GM13977 (cell line): ENCODE measurements at regions not wholly inside any gene's neighbourhood (a gene's known extent, or its start where the extent isn't known, plus 50 kb on each side); places are given as distances from the start of the nearest gene placed in this dataset.

Source experiments
- DNase-seq: peaks from one replicate; pipeline ENCODE4 v3.0.0; 2012; ENCODE audit warnings: low spot score
- CTCF ChIP-seq: IDR thresholded peaks from 2 replicates; pipeline ENCODE4 v1.5.1; 2012; ENCODE audit warnings: mild to moderate bottlenecking, control low read depth; ENCODE audit not compliant: insufficient read depth; ENCODE audit errors: extremely low read depth, missing control alignments
- in situ Hi-C: fragments of 300-500 bp; cut with MboI; formaldehyde crosslinking; loops from one replicate; pipeline ENCODE4 v1.12.0; 2022; ENCODE audit warnings: low sequenced_read_pairs, low pct_unique_long_range_greater_than_20kb, mixed read lengths, inconsistent platforms; ENCODE audit not compliant: unreplicated experiment

- in situ Hi-C loops, result no loop called here
- no peak for DNase-seq
- no peak for TF ChIP-seq CTCF
Observed at GRCh38 chr6:84906514-84906913, 142.1 kb upstream of the TBX18 start.

DNA sequence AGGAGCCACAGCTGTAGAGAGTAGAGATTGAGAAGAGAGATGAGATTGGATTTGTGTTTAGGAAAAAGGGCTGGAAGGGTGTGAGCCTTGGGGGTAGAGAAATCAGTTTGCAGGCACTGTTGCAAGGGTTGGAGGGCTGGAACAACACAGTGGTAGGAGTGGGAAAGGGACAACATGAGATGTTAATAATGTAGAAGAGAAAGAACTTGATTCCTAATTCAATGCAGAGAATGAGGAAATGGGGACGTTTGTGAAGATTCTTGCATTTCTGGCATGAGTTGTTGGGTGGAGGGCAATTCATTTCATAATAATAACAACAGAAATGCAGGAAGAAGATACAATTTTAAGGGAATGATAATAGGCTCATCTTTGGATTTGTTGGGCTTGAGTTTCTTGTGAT lies 141.4 kb upstream of the TBX18 start:
- in situ Hi-C loops, result no loop called here
- no peak for TF ChIP-seq CTCF
- no peak for DNase-seq

GRCh38 chr6:84902354-84902928 lies 138.0 kb upstream of the TBX18 start:
- no peak for DNase-seq
- no peak for TF ChIP-seq CTCF
- in situ Hi-C loops, result no loop called here

DNA sequence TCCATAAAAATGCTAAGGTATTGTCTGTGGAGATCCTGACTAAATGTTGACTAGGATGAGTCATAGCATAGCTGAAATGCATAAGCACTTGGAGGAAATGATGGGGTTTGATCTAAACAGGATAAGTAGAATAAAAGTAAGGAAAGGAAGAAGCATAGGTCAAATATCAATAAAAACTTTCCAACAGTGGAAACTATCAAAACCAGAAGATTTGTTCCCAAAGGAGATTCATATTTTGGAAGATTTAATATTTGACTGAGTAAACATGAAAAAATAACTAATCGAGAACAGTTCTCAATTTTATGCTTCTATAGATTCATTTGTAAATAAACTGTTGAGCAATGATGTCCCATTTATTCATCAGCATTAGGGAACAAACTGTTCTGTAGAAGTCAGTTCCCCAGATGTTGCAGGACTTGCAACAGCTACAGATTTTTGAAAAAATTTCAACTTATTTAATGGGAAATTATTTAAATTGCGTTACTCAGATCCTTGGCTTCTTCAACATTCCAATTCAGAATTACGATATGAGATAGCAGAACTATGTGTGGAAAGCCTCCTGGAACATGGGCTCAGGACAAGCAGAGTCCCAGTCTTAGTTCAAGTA lies 133.7 kb upstream of the TBX18 start:
- in situ Hi-C loops, result no loop called here
- no peak for TF ChIP-seq CTCF
- no peak for DNase-seq

GRCh38 chr6:84897011-84897410 lies 132.6 kb upstream of the TBX18 start:
- in situ Hi-C loops, result no loop called here
- DNase-seq, result no peak
- no peak for TF ChIP-seq CTCF

GRCh38 chr6:84892671-84893070 lies 128.3 kb upstream of the TBX18 start:
- no peak for TF ChIP-seq CTCF
- in situ Hi-C loops, result no loop called here
- no peak for DNase-seq
